A673 (cell line): ENCODE measurements at regions not wholly inside any gene's neighbourhood (a gene's known extent, or its start where the extent isn't known, plus 50 kb on each side); places are given as distances from the start of the nearest gene placed in this dataset.

Experiments
- BruUV-seq: library from RNA; stranded (reverse); fragments of 400-500 nt; replicated peaks from 2 replicates; lab custom pipeline; 2021; lab: Mats Ljungman, UMichigan
- CTCF ChIA-PET: fragments of 300-600 bp; sonication (Branson Sonifier 250); formaldehyde crosslinking; loops from one replicate; lab custom pipeline; 2022; ENCODE audit warnings: antibody characterized with exemption; lab: Charles Lee
- POLR2A ChIA-PET: fragments of 300-600 bp; sonication (Branson Sonifier 250); formaldehyde crosslinking; loops from one replicate; lab custom pipeline; 2022; ENCODE audit warnings: antibody characterized with exemption; ENCODE audit not compliant: low non-redundant PET; lab: Charles Lee
- DNase-seq: peaks from one replicate; pipeline ENCODE4 v3.0.0-alpha.2; 2015; ENCODE audit warnings: low spot score
- H3K27ac ChIP-seq: fragments of 200-600 bp; sonication (generic); 2 replicates; pipeline ENCODE4 v1.5.1; 2016; ENCODE audit warnings: mixed run types, low read depth, mild to moderate bottlenecking, mixed read lengths, antibody characterized with exemption, low read length; ENCODE audit not compliant: poor library complexity, severe bottlenecking
- H3K27me3 ChIP-seq: fragments of 200-600 bp; sonication (generic); replicated peaks from 2 replicates; pipeline ENCODE4 v1.6.1; 2017; ENCODE audit warnings: mixed run types, low read depth, mild to moderate bottlenecking, mixed read lengths, antibody characterized with exemption, low read length; ENCODE audit not compliant: insufficient read depth, poor library complexity
- H3K36me3 ChIP-seq: fragments of 200-600 bp; sonication (generic); 2 replicates; pipeline ENCODE4 v1.6.1; 2016; ENCODE audit warnings: mixed run types, mild to moderate bottlenecking, mixed read lengths, antibody characterized with exemption, low read length; ENCODE audit not compliant: insufficient read depth, poor library complexity, severe bottlenecking
- H3K4me1 ChIP-seq: fragments of 200-600 bp; sonication (generic); 2 replicates; pipeline ENCODE4 v1.6.1; 2017; ENCODE audit warnings: mixed run types, mild to moderate bottlenecking, mixed read lengths, antibody characterized with exemption, low read length; ENCODE audit not compliant: insufficient read depth, poor library complexity, severe bottlenecking
- H3K4me3 ChIP-seq: fragments of 200-600 bp; sonication (generic); 2 replicates; pipeline ENCODE4 v1.5.1; 2016; ENCODE audit warnings: low read depth, mixed run types, mild to moderate bottlenecking, mixed read lengths, low read length; ENCODE audit not compliant: poor library complexity, severe bottlenecking
- H3K9me3 ChIP-seq: fragments of 200-600 bp; sonication (generic); 2 replicates; pipeline ENCODE4 v1.6.1; 2016; ENCODE audit warnings: mixed run types, low read depth, mild to moderate bottlenecking, mixed read lengths, antibody characterized with exemption, low read length; ENCODE audit not compliant: poor library complexity, severe bottlenecking
- EZH2 ChIP-seq: fragments of 200-600 bp; sonication (generic); IDR thresholded peaks from 2 replicates; pipeline ENCODE4 v1.6.1; 2017; ENCODE audit warnings: borderline replicate concordance, low read depth, mild to moderate bottlenecking, mixed read lengths, antibody characterized with exemption, low read length; ENCODE audit not compliant: poor library complexity, severe bottlenecking
- intact Hi-C: fragments of 100-400 bp; cut with micrococcal nuclease; formaldehyde crosslinking; loops from one replicate; pipeline ENCODE4 v1.10.0; 2022; ENCODE audit not compliant: unreplicated experiment
- TF ChIP-seq, protein P1 (sequence below): fragments of 300-800, 200-600 bp; sonication (generic); conservative IDR thresholded peaks from 2 replicates; pipeline ENCODE4 v1.5.1; 2017; ENCODE audit warnings: low read depth, mild to moderate bottlenecking, antibody characterized with exemption, low read length, moderate library complexity, mixed read lengths

DNA sequence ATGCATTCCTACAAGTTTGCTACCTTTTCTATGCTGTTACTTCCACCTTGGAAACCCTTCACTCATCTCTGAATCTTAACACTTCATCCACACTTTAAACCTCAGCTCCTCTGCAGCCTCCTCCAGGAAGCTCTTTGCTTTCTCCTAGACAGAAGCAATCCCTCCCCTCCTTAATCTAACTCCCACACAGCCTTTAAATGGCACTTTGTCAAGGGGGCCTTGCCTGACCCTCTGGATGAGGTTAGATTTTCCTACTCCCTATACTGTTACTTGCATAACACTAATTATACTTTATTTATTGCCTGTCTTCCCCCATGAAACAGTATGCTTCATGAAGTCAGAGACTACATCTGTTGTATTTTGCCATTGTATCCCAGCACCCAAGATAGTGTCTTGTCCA is 394.6 kb downstream of the MED13L start:
- DNase-seq: no peak
- no peaks in the 10 kb centered on the region for H3K4me1 ChIP-seq
- H3K27me3 ChIP-seq: peaks cover 6% of the 10 kb centered on the region
- H3K9me3 ChIP-seq: no peaks in the 10 kb centered on the region
- POLR2A ChIA-PET: no interaction called here
- CTCF ChIA-PET: no interaction called here
- no peak for TF ChIP-seq EZH2
- TF ChIP-seq, protein P1, sequence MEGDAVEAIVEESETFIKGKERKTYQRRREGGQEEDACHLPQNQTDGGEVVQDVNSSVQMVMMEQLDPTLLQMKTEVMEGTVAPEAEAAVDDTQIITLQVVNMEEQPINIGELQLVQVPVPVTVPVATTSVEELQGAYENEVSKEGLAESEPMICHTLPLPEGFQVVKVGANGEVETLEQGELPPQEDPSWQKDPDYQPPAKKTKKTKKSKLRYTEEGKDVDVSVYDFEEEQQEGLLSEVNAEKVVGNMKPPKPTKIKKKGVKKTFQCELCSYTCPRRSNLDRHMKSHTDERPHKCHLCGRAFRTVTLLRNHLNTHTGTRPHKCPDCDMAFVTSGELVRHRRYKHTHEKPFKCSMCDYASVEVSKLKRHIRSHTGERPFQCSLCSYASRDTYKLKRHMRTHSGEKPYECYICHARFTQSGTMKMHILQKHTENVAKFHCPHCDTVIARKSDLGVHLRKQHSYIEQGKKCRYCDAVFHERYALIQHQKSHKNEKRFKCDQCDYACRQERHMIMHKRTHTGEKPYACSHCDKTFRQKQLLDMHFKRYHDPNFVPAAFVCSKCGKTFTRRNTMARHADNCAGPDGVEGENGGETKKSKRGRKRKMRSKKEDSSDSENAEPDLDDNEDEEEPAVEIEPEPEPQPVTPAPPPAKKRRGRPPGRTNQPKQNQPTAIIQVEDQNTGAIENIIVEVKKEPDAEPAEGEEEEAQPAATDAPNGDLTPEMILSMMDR: no peak
- no peaks in the 10 kb centered on the region for H3K36me3 ChIP-seq
- no peak overlapping the region for H3K27ac ChIP-seq
- no TSS peak for BruUV-seq
- H3K4me3 ChIP-seq: no peak overlapping the region
- intact Hi-C loops: no loop called here

DNA sequence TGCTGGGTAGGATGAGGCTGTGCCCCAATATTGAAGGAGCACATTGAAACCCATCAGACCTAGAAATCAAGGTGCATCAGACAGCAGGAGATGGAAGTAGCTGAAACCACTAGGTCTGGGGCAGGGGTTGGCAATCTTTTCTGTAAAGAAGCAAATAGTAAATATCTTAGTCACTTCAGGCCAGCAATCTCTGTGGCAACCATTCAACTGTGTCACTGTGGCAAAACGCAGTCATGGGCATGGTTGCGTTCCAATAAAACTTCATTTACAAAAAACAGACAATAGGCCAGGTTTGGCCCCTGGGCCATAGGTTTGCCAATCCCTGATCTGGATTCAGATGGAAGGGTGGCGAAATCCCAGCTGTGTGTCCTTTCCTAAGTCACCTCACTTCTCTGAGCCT is 397.3 kb downstream of the MED13L start:
- no peak for DNase-seq
- Histone ChIP-seq H3K4me3 (no peak overlapping the region), H3K36me3 (no peaks in the 10 kb centered on the region), H3K9me3 (no peaks in the 10 kb centered on the region), H3K27ac (no peak overlapping the region), H3K27me3 (peaks cover 6% of the 10 kb centered on the region), H3K4me1 (no peaks in the 10 kb centered on the region)
- intact Hi-C loops: no loop called here
- BruUV-seq: no TSS peak
- ChIA-PET CTCF (no interaction called here), POLR2A (no interaction called here)
- TF ChIP-seq, protein P1: no peak
- TF ChIP-seq EZH2: no peak

DNA sequence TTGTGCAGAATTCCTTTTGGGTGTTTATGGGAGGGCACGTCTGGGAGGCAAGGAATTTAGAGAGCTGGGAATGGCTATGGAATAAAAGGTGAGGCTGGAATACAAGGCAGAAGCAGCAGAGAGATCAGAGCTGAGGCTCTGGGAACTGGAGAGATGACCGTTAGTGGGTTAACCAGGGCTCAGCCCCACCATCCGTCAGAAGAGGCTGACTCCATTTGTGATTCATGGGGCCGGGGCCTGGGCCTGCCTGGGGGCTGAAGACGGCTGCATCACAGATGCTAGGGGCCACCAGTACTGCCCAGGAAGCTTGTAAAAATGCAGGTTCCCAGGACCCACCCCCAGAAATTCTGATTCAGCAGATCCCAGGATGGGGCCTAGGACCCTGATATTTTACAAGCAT is 398.1 kb downstream of the MED13L start:
- DNase-seq: no peak
- Histone ChIP-seq H3K4me3 (no peak overlapping the region), H3K4me1 (no peaks in the 10 kb centered on the region), H3K9me3 (no peaks in the 10 kb centered on the region), H3K27me3 (peaks cover 5% of the 10 kb centered on the region), H3K36me3 (no peaks in the 10 kb centered on the region), H3K27ac (no peak overlapping the region)
- BruUV-seq: no TSS peak
- intact Hi-C loops: no loop called here
- ChIA-PET POLR2A (no interaction called here), CTCF (no interaction called here)
- no peak for TF ChIP-seq EZH2
- TF ChIP-seq, protein P1: no peak
